ENCODE measurements at regions not wholly inside any gene's neighbourhood (a gene's known extent, or its start where the extent isn't known, plus 50 kb on each side); places are given as distances from the start of the nearest gene placed in this dataset.
"Not testable (repeated sequence)": the region's sequence is repeated elsewhere in the genome, so short reads cannot be mapped to it uniquely, and the experiment has no call there.

- Mint-ChIP-seq H3K27ac (ENCODE audit: unreplicated experiment) (peak overlapping the region; percentile 88), H3K9me3 (ENCODE audit: low read depth) (peaks cover 3% of the 10 kb centered on the region), H3K27me3 (ENCODE audit: low read depth) (no peaks in the 10 kb centered on the region), H3K36me3 (ENCODE audit: low read depth) (no peaks in the 10 kb centered on the region), H3K4me1 (ENCODE audit: low read depth) (peaks cover 87% of the 10 kb centered on the region), H3K4me3 (ENCODE audit: unreplicated experiment) (no peak overlapping the region)
- no peak for DNase-seq (ENCODE audit: low spot score)
- TF ChIP-seq, protein P1, sequence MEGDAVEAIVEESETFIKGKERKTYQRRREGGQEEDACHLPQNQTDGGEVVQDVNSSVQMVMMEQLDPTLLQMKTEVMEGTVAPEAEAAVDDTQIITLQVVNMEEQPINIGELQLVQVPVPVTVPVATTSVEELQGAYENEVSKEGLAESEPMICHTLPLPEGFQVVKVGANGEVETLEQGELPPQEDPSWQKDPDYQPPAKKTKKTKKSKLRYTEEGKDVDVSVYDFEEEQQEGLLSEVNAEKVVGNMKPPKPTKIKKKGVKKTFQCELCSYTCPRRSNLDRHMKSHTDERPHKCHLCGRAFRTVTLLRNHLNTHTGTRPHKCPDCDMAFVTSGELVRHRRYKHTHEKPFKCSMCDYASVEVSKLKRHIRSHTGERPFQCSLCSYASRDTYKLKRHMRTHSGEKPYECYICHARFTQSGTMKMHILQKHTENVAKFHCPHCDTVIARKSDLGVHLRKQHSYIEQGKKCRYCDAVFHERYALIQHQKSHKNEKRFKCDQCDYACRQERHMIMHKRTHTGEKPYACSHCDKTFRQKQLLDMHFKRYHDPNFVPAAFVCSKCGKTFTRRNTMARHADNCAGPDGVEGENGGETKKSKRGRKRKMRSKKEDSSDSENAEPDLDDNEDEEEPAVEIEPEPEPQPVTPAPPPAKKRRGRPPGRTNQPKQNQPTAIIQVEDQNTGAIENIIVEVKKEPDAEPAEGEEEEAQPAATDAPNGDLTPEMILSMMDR (IDR thresholded peaks at IDR 0.05): no peak
Measured at GRCh38 chr20:1816384-1817381, 78.5 kb upstream of the SIRPA start.

GRCh38 chr20:1815502-1816085, 79.6 kb upstream of the SIRPA start:
- no peak for DNase-seq (ENCODE audit: low spot score)
- TF ChIP-seq, protein P1 (IDR thresholded peaks at IDR 0.05): no peak
- H3K4me1 Mint-ChIP-seq (ENCODE audit: low read depth): peaks cover 90% of the 10 kb centered on the region

DNA sequence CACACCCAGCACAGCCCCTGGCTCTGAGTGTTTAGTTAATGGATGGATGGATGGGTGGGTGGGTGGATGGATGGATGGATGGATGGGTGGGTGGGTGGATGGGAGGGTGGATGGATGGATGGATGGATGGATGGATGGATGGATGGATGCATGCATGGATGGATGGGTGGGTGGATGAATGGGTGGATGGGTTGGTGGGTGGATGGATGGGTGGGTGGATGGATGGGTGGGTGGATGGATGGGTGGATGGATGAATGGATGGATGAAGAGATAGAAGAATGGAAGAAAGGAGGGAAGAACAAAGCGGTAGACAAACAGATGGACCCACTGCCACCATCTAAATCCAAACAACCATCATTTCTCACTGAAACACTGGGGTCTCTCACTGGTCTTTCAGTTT, 80.3 kb upstream of the SIRPA start:
- H3K36me3 Mint-ChIP-seq (ENCODE audit: low read depth); H3K4me3 Mint-ChIP-seq (ENCODE audit: unreplicated experiment); DNase-seq (ENCODE audit: low spot score); H3K27me3 Mint-ChIP-seq (ENCODE audit: low read depth); H3K9me3 Mint-ChIP-seq (ENCODE audit: low read depth); H3K27ac Mint-ChIP-seq (ENCODE audit: unreplicated experiment): not testable (repeated sequence)
- H3K4me1 Mint-ChIP-seq (ENCODE audit: low read depth): peaks cover 93% of the 10 kb centered on the region

More at GRCh38 chr20:1815502-1816085, 79.6 kb upstream of the SIRPA start:
- H3K27me3 Mint-ChIP-seq (ENCODE audit: low read depth): no peaks in the 10 kb centered on the region
- H3K9me3 Mint-ChIP-seq (ENCODE audit: low read depth): peaks cover 3% of the 10 kb centered on the region
- H3K4me3 Mint-ChIP-seq (ENCODE audit: unreplicated experiment): no peak overlapping the region
- H3K27ac Mint-ChIP-seq (ENCODE audit: unreplicated experiment): peak overlapping the region; percentile 32
- H3K36me3 Mint-ChIP-seq (ENCODE audit: low read depth): no peaks in the 10 kb centered on the region

- H3K27ac Mint-ChIP-seq (ENCODE audit: unreplicated experiment): peak overlapping the region; percentile 93
- H3K9me3 Mint-ChIP-seq (ENCODE audit: low read depth): peaks cover 3% of the 10 kb centered on the region
- H3K4me1 Mint-ChIP-seq (ENCODE audit: low read depth): peaks cover 93% of the 10 kb centered on the region
- no peak overlapping the region for H3K4me3 Mint-ChIP-seq (ENCODE audit: unreplicated experiment)
- no peaks in the 10 kb centered on the region for H3K27me3 Mint-ChIP-seq (ENCODE audit: low read depth)
- TF ChIP-seq, protein P1 (IDR thresholded peaks at IDR 0.05): no peak
- no peaks in the 10 kb centered on the region for H3K36me3 Mint-ChIP-seq (ENCODE audit: low read depth)
- DNase-seq (ENCODE audit: low spot score): no peak
Measured at GRCh38 chr20:1813674-1814635, 81.3 kb upstream of the SIRPA start.

DNA sequence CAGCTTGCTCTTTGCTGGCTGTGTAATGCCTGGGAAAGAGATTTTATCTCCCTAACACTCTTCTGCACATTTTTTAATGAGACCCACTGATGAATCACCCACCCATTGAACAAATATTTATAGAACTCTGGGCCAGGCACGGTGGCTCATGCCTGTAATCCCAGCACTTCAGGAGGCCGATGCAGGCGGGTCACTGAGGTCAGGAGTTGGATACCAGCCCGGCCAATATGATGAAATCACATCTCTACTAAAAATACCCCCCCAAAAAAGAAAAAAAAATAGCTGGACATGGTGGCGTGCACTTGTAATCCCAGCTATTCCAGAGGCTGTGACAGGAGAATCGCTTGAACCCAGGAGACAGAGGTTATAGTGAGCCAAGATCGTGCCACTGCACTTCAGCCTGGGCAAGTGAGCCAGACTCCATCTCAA, 82.1 kb upstream of the SIRPA start:
- H3K36me3 Mint-ChIP-seq (ENCODE audit: low read depth): no peaks in the 10 kb centered on the region
- TF ChIP-seq, protein P1 (IDR thresholded peaks at IDR 0.05): no peak
- peak overlapping the region; percentile 93 for H3K27ac Mint-ChIP-seq (ENCODE audit: unreplicated experiment)
- peaks cover 89% of the 10 kb centered on the region for H3K4me1 Mint-ChIP-seq (ENCODE audit: low read depth)
- DNase-seq (ENCODE audit: low spot score): no peak
- peaks cover 3% of the 10 kb centered on the region for H3K9me3 Mint-ChIP-seq (ENCODE audit: low read depth)
- H3K27me3 Mint-ChIP-seq (ENCODE audit: low read depth): no peaks in the 10 kb centered on the region
- H3K4me3 Mint-ChIP-seq (ENCODE audit: unreplicated experiment): peak overlapping the region; percentile 10

All from chondrocyte (in vitro differentiated cells).